Activated CD8-positive, alpha-beta memory T cell treated with anti-CD3 and anti-CD28 coated beads for 48 hours (primary cell): ENCODE measurements at regions not wholly inside any gene's neighbourhood (a gene's known extent, or its start where the extent isn't known, plus 50 kb on each side); places are given as distances from the start of the nearest gene placed in this dataset.
"Not testable (repeated sequence)": the region's sequence is repeated elsewhere in the genome, so short reads cannot be mapped to it uniquely, and the experiment has no call there.

Experiments
- DNase-seq, 3 experiments: peaks; one replicate each; pipeline ENCODE4 v3.0.0-alpha.2; 2020; ENCODE audit warnings: low read depth in 2 of 3, low spot score in 2 of 3

DNA sequence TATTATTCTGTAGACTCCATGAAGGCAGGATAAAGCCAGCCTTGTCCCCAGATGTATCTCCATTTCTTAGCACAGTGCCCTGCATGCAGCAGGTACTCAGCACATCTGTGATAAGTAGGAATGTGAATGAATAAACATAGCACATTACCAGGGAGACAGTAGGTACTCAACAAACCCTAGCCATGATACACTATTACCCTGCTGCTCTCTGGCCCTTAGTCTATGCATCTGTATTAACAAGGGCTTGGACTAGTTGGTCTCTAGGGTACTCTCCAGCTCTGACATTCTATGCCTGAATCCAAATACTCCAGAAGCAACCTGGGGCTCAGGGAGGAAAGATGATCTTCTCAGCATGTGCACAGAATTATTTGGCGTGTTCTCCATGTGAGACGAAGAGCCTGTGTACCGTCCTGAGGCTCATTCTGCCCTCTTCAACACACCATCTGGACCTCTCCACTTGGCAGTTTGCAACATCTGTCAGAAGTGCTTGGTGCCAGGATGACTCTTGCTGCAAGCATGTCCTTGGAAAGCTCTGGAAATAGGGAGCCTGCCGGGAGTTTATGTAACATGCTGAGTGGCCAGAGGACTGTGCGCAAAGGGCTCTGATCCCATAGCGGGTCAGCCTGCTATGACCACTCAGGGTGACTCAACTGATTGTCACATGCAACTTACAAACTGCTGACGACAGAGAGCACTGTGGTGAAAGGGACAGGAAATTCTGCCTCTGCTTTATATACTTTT, 228.2 kb upstream of the USP24 start:
- no peak for DNase-seq

DNA sequence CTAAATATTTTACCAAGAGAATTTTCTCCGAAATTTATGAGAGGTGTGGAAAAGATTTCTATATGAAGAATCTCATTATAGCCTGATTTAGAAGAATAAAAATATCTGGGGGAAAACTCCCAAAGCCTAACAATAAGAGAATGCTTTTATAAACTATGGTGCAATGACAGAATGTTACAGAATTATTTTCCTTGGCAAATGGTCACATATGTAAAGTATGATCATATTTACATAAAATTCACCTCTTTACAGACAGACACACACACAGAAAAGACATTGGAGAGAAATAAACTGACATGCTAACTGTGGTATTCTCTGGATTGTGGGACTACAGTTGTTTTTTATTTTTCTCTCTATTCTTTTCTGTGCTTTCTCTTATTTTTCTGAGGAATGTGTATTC, 226.3 kb upstream of the USP24 start:
- DNase-seq = no peak

DNA sequence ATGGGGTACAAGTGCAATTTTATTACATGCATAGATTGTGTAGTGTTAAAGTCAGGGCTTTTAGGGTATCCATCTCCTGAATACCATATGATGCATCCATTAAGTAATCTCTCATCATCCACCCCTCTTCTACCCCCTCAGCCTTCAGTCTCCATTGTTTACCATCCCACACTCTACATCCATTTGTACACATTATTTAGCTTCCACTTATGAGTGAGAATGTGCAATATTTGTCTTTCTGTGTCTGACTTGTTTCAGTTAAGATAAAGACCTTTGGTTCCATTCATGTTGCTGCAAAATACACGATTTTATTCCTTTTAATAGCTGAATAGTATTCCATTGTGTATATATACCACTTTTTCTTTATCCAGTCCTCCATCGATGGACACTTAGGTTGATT, 222.5 kb upstream of the USP24 start:
- DNase-seq = no peak

DNA sequence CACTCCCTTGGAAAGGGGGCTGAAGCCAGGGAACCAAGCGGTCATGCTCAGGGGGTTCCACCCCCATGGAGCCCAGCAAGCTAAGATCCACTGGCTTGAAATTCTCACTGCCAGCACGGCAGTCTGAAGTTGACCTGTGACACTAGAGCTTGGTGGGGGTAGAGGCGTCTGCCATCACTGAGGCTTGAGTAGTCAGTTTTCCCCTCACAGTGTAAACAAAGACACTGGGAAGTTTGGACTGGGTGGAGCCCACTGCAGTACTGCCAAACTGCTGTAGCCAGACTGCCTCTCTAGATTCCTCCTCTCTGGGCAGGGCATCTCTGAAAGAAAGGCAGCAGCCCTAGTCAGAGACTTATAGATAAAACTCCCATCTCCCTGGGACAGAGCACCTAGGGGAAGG, 215.6 kb upstream of the USP24 start:
- DNase-seq = not testable (repeated sequence)

DNA sequence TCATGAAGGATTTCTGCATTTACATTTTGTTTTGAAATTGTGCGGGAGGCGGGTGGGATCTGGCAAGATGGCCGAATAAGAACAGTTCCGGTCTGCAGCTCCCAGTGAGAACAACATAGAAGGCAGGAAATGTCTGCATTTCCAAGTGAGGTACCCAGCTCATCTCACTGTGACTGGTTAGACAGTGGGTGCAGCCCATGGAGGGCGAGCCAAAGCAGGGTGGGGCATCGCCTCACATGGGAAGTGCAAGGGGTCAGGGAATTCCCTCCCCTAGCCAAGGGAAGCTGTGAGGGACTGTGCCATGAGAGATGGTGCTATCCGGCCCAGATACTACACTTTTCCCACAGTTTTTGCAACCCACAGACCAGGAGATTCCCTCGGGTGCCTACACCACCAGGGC, 215.0 kb upstream of the USP24 start:
- DNase-seq = not testable (repeated sequence)

DNA sequence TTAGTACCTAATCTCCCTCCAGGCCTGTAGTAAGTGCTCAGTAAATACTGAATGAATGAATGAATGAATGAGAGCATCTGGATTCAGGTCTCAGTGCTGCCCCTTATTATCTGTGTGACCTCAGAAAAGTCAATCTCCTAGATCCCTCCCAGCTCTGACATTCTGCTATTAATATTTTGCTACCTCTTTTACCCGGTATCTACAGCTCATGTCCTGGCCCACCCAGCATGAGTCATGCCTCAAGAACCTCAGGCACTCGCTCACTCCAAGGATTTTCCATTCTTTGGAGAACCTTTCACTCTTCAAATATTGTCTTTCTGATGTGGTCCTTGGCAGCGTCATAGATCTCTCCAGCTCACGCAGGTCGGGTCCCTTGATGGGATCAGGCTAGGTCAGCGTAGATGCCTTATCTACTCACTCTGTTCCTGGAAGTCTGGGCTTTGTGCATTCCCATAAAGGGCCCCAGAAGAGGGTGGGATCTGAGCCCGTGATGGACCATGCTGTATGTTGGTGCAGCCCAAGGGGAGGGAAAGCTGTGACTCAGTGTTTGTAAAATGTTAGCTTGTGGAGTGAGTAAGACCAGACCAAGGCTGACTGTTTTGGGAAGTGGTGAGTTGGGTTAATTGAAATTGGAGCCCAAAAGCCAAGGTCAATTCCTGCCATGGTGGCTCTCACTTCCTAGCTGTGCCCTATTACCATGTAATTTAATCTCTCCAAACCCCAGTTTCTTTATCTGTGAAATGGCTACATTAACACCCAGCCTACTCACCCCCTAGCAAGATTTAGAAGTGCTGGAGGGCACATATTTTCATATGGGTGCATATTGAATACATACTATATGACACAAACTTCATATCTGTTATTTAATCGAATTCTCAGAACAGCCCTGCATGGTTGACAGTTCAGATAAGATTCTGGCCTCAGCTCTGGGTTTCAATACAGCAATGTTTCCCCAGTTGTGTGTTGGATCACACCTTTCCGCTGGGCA, 214.1 kb upstream of the USP24 start:
- DNase-seq = no peak

DNA sequence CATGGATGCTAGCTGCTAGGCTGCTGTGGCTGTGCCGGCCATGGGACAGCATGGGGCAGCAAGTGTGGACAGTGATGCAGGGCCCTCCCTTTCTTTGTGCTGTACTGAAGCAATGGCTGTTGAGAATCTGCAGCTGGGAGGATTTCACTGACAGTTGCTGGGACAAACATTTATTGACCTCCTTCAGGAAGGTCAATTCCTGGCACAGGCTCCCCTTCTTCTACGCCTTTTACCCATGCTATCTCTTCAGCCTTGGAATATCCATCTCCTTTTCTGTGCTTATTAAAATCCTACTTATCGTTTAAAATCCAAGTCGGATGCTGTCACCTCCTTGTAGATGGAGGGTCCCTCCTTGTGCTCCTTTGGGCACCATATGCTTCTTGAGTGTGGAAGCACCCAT, 213.1 kb upstream of the USP24 start:
- DNase-seq = no peak

DNA sequence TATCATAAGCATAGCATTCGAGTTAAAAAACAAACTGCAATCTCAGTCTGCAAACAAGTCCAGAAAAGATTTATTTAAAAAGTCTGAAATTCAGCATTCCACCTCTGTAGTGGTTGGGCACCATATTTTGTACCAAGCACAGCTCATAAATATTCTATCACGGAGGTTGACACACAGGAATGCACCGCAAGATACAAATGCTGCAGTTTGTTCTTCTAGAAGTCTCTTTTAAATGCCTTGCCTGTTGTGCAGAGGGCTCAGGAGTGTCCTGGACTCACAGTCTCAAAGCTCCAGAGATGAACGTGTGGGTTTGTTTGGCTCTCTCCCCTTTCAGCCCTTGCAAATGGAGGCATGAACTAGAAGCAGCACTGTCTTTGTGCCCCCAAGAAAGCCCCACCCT, 212.4 kb upstream of the USP24 start:
- DNase-seq = no peak

DNA sequence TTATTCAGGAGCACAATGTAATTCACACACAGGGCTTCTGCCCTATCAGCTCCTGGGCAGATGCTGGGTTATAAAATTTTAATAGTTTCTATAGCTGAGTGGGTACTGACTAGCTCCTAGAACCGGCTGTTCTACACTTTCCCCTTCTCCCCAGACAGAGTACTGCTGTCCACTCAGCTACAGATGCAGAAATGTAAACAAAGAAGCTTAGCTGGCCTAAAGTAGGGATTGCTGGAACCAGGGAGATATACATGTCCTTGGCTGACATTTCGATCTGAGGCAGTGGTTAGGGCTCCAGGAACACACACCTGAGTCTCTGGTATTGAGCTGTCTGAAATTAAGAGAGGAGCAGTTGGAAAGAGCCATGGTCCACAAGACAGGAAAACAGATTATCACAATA, 211.5 kb upstream of the USP24 start:
- no peak for DNase-seq

DNA sequence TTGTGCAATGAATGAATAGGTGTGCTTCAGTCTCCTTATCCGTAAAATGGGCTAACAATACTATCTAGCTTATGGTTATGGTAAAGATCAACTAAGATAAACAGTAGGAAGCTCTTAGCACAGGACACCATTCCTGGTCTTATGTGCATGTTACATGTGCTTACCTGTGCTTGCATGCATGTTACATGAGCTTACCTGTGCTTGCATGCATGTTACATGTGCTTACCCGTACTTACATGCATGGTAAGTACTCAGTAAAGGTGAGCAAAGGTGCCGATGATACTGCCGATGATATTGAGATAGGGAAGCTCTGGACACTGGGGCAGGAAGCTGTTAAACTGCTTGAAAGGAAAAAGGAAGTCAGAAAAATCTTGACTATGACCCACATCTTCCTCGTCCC, 211.0 kb upstream of the USP24 start:
- no peak for DNase-seq

DNA sequence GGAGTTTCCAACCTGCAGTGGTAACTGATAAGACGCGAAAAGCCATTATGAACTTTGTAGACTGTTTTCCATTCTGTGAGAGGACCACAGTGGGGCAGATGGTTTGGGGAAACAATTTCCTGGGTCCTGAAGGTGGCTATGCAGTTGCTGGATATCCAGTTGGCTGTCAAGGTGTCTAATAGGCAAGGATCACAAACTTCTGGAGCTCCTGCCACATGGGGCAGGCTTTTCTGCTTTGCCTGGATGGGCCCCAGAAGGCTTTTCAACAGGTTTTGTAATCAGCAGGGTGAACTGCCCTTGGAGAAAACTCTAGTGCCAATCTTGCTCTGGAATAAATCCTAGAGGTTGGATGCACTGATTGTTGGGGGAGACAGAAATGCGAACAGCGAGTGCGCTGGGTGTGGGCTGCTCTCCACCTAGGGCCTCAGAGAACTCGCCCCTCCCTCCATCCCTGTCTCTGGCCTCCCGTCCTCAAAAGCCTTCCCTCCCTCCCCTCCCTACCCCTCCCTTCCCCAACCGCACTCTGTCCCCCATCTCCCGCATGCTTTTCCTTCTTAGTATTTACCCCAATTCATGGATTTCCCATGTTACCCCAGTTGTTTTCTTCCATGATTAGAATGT, 210.3 kb upstream of the USP24 start:
- no peak for DNase-seq

DNA sequence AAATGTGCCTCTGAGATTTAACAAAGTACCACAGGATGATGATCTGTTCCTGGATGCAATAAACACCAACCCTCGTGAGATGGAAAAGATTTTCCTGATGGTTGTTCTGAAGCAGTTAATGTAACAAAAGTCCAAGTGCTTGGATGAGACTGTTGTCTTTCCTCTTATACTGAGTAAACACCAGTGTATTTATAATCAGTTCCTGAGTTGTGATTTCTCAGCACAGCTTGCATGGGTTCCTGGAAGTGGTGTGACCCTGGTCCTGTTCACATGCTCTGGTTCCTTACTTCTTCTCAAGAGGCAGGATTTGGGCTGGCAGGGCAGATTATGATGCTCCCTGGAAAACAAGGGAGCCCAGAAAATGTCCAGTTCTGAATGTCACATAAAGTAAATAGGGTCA, 208.2 kb upstream of the USP24 start:
- DNase-seq = no peak

DNA sequence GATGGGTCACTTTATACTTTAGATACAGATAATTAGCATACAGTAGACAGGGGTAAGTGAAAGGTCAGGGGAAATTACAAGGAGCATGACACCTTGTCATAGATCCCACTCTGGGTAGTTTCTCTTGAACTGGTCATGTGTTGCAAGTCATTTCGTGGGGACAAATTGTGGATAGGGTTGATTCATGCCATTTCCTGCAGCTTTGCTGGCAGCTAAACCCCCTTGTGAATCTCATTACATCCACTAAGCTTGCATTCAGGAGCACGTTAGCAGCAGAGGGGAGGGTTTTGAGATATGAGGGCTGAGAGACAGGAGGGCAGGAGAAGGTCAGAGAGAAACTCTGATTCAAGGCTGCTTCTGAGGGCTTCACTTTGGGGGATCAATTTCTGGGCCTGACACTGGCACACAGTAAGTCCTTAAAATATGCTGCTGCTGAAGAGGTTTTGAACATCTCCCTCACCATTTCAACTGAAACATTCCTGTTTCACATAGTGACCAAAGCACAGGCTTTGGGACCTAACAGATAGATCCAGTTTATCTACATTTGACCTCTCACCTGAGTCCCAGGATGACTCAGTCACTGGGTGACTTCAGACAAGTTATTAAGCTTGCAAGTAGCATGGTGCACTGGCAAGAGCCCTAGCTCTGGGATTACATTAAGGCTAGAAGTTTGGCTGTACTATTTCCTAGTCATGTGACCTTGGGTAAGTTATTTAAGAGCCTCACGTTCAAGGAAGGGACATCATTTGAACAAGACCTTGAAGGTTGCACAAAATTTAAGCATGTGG, 206.0 kb upstream of the USP24 start:
- DNase-seq = no peak

DNA sequence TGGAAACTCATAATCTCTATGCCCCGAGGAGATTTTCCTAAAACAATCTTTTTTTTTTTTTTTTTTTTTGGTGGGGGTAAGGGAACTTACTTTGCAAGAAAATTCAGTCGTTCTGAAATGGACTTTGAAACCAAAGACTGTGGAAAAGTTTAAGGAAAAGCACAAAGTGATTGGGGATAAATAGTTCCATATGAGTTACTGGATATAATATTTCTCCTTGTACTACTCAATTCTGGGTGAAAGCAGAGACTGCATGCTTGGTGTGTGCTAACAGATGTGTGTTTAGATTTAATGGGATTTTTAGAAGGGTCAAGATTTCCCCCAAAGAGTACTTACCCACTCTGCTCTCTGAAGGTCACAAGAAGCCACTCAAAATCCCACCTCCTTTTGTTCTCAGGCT, 204.9 kb upstream of the USP24 start:
- no peak for DNase-seq

DNA sequence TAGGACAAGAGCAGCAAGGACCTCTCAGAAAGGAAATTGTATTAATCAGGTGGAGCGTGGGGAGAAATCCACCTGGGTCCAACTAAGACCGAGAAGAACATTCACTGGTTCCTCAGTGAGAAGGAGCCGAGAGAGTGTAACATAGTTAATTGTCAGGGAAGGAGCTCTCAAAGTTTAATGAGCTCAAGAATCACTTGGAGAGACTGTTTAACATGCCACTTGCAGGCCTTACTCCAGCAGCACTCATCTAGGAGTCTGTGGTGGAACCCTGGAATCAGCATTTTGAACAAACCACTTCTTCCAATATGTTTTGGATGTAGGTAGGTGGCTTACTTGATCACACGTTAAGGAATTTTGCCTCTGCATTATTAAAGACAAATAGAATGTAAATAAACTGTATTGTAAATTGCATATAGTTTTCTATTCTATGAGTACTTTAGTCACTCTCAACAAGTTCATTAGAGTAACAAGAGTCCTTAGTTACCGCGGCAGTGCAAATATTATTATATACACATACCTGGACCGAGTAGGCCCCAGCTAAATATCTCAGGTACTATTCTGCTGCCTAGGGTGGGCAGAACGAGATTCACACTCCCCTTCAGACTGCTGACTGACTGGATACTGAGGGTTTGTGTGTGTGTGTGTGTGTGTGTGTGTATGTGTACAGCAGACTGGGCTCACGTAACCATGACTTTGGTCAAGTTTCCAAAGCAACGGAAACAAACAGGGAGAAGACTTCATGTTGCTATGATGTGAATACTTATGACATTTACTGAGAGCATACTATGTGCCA, 203.2 kb upstream of the USP24 start:
- DNase-seq = no peak

DNA sequence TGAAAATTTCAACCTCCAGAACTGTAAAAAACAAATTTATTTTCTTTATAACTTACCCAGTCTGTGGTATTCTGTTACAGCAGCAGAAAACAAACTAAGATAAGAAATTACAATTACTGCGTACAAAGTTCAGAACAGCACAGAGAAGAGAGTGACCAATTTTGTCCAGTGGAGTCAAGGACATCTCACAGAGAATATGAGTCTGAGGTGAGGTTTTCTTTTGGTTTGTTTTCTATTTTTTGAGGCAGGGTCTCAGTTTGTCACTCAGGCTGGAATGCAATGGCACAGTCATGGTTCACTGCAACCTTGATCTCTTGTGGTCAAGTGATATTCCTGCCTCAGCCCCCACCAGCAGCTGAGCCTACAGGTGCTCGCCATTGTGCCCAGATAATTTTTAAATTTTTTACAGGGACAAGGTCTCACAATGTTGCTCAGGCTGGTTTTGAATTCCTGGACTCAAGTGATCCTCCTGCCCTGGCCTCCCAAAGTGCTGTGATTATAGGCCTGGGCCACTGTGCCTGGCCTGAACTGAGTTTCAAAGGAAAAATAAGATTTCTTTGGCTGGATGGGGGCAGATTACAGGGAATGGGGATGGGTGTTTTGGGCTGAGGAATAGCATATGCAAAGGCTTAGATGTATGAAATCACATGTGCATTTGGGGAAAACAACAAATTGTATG, 201.1 kb upstream of the USP24 start:
- DNase-seq = no peak

DNA sequence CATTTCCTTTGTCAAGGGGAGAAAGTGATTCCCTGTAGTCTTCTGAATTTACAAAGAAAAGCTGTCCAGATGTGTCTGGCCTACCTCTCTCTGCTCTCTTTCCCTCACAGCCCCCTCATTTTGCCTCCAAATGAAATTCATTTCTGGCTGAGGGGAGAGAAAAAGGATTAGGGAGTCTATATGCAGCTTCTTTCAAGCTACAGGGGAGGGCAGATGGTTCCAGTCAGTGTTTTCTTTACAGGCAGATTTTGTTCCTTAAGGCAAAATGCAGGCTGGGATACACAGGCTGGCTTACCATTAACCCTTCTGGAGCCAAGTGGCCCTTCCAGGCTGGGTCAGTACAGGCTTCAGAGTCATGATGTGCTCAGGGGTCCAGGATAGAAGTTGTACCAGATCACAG, 198.1 kb upstream of the USP24 start:
- no peak for DNase-seq

DNA sequence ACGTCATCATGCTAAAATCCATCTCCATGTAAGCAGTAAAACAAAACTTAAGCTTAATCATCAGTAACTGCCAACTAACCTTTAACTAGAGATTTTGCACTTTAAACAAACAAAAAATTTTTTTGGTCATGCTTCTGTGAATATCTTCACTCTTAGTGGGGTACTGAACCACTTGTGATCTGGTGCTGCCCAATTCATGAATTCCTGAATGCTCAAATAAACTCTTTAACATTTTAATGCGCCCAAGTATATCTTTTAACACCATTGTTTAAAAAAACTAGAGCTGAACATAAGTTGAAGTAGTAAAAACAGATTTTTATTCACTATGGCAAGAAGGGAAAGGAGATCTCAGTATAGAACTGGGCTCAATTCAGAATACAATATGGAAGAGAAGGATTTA, 196.9 kb upstream of the USP24 start:
- DNase-seq = no peak

DNA sequence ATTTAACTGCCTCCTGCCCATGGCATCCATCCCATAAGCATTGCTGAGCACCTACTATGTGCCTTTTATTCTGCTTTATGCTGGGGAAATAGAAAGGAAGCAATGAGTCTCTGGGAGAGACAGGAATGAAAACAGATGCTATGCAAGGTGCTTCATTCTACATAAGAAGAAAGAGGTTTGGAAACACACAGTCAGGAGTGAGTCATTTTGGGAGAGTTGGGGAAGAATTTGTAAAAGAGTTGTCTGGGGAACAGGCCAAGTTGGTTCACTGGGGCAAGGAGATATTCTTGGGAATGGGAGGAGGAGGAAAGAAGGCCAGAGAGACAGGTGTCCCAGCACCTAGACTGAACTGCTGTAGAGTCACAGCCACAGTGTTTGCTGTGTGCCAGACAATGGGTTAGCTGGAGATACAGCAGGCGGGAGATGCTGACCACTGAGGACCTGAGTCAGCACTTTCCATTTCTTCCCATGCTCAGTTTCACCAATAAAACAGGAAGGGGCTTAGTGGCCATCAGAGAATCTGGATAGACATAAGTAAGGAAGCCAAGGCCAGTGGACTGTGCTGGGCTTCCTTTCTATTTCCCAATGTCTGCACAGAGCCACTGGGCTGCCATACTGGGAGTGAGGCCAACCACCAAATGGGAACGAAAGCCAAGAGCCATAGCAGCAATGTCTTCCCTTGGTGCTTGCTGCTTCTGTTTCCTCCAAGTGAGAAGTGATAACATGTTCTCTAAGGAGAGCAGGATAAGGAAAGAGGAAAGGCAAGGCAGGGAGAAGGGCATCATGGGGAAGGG, 187.7 kb upstream of the USP24 start:
- DNase-seq = no peak
